NOMO-1 (cell line): ENCODE measurements at regions not wholly inside any gene's neighbourhood (a gene's known extent, or its start where the extent isn't known, plus 50 kb on each side); places are given as distances from the start of the nearest gene placed in this dataset.

ENCODE experiments used
- DNase-seq, 2 experiments: peaks; one replicate each; lab custom pipeline; 2025; ENCODE audit not compliant: unreplicated experiment in 2 of 2; lab: John Stamatoyannopoulos, UW

DNA sequence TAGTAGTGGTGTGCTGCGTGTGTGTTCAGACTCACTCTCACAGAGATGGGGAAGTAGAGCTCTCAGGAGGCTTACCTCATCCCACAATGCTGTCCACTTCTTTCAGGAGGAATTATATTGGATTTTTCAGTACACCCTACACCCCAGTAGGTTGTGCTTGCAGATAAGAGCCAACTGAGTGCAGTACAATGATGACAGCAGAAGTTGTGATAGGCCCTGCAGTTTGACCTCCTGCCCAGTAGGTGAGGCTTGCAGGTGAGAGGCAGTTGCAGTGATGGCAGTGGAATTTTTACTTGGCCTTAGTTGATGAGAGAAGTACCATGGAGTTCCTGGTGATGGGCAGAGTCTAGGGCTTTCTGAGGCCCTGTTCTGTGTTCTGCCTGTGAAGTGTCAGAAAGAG is 657.8 kb downstream of the KCNJ3 start:
- DNase-seq = no peak

DNA sequence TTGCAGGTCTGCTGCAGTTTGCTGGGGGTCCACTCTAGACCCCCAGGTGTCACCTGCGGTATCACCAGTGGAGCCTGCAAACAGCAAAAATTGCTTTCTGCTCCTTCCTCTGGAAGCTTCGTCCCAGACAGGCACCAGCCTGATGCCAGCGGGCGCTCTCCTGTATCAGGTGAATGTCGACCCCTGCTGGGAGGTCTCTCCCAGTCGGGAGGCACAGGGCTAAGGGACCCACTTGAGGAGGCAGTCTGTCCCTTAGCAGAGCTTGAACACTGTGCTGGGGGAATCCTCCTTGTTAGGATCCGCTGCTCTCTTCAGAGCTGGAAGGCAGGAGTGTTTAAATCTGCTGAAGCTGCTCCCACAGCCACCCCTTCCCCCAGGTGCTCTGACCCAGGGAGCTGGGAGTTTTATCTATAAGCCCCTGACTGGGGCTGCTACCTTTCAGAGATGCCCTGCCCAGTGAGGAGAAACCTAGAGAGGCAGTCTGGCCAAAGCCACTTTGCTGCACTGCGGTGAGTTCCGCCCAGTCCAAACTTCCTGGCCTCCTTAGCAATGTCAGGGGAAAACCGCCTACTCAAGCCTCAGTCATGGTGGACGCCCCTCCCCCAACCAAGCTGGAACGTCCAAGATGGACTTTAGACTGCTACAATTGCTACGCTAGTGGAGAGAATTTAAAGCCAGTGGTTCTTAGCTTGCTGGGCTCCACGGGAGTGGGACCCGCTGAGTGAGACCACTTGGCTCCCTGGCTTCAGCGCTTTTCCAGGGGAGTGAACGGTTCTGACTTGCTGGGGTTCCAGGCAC is 652.5 kb downstream of the KCNJ3 start:
- DNase-seq = no peak

DNA sequence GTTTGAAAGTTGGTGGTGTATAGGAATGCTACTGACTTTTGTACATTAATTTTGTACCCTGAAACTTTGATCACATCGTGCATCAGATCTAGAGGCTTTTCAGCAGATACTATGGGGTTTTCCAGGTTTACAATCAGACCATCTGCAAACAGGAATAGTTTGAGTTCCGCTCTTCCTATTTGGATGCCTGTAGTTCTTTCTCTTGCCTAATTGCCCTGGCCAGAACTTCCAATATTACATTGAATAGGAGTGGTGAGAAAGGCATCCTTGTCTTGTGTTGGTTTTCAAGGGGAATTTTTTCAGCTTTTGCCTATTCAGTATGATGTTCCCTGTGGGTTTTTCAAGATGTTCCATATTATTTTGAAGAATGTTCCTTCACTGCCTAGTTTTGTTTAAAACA is 633.5 kb downstream of the KCNJ3 start:
- no peak for DNase-seq

DNA sequence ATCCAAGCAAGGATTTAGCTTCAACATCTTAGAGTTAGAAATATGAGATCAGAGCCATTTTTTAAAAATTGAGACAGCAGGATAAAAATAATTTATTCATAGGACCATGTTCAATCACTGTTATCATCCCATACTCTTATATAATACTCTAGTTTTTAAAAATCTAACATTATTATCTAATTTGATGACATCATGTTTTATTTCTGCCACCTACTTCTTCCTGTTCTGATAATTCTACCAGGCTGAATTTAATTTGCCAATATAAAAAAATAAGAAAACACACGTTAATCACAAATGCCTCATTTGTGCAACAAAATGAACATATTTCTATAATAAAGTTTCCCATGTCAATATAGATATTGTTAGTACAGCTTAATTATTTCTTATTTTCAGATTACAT is 621.7 kb downstream of the KCNJ3 start:
- no peak for DNase-seq

DNA sequence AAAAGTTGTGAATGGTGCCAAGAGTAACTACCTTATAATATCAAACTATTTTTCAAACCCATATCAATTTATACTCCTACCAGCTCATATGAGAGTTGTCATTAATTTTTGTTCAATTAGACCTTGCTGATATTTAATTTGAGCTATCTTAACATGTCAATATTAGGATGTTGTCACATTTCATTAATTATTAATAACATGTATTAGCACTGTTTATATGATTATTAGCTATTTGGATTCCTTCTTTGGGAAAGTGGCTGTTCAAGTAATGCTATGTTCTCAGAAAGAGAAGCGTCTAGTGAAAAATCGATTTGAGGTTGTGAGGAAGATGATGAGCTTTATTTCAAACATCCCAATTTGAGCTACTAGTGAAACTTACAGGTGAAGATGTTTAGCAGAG is 620.2 kb downstream of the KCNJ3 start:
- no peak for DNase-seq

DNA sequence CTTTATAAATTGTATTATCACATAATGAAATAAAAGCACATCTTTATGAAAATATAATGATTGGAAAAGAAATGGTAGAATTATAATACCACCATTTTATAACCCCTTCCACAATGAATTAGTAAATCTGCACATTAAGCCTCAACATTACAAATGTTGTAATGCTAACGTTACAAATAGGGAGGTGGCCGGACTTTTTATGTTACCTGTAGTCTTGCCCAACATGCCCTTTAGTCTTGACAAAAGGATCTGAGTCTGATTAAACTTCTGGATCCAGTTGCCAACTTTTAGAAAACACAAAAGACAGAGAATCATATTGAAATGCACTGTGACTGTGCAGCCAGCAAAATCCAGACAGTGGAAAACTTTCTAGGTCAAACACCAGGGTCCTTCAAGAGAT is 617.3 kb downstream of the KCNJ3 start:
- DNase-seq = no peak

DNA sequence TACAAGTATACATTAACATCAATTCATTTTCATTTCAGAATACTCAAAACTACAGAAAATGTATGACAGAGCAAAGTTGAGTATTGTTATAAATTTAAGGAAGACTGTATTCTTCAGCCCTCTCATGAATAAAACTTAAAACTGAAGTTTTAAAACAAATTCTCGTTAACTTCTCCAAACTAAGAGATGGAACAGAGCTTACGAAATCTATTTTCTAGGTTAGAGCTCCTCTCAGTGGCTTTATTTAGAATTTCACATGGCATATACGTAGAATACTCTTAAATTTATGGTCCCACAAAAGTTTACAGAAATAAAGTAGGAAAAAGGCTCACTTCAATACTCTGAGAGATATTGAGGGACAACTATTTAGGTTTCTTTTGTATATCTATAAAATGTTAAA is 612.1 kb downstream of the KCNJ3 start:
- DNase-seq = peak; percentile 33 to 51

DNA sequence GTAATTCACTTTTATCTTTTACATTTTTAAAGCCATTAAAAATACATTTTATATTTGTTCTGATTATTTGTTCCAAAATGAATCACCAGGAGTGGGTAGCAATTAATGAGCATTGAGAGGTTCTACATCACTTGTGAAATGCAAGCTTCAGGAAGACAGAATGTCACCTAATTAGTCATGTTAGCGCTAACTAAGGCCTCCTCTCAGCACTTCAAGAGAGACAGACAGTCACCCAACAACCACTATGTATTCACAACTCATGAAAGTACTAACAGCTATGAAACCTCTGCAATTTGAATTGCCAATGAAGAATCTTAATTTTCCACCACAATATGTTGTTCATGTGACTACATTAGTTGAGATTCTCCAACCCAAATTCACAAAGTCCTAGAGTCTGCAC is 611.0 kb downstream of the KCNJ3 start:
- DNase-seq = no peak

DNA sequence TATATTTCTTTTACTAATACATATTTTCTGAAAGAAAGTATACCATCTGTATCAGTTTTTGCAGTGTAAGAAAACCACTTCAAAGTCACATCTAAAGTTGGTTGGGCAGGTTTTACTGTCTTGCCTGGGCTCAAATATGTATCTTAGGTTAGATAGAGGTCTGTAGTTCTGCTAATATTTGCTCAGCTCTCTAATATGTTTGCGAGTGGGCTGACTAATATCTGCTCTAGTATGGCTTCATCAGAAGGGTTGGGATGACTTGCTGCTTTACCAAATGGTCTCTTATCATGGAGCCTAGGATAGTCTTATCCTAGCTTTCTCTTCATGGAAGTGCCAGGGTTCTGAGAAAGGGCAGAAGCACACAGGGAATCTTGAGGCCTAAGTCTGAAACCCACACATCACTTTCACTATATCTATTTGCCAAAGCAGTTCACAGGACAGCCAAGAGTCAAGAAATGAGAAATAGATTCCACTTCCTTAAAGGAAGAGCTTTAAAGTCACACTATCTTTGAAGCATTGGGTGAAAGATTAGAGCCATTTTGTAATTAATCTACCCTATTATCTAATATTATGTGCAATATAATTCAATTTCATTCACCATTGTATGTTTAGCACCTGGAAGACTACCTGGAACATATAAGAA is 610.0 kb downstream of the KCNJ3 start:
- no peak for DNase-seq

DNA sequence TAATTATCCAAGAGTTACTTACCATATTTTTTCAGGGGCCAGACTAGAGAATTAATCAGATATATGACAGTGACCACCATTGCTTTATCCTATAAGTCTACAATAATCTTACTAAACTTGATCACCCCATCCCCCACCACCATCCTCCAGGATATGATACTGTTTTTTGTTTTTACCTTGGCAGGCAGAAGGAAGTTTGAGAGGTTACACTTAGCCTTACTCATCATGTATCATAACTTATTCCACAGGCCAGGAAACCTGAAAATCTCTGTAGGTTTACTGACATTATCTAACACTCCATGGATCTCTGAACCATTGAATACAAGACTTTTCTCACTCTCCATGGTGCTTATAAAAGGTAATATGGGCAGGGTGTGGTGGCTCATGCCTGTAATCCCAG is 602.7 kb downstream of the KCNJ3 start:
- DNase-seq = no peak

DNA sequence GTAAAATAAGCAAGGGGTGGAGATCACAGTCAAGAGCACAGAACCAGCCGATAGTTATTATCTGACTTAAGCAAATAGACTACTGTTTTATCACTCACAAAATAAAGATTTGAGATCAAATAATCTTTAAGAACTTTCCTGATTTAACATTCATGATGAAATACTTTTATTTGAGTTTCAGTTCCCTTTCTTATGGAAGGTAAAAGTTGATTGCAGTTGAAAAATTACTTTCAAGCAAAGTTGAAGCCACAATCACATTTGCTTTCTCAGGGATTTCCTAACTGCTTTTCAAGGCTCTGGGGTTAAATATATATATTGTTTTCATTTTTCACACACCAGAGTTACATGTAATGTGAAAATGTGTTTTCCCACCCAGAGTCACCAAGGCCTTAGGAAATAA is 599.5 kb downstream of the KCNJ3 start:
- peak; percentile 3 to 44 for DNase-seq

DNA sequence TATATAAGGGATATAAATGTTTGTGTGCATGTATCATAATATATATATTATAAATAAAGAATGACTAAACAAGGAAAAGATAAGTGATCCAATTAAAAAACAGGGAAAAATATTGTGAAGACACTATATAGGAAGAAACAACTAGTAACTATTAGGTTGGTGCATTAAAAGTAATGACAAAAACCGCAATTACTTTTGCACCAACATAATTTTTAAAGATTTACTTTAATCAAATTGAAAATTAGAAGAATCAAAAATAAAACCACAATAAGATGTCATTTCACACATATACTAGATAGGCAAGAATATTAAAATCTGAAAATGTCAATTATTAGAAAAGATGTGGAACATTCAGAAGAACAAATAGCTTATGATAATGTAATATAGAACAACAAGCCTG is 595.9 kb downstream of the KCNJ3 start:
- DNase-seq = no peak

DNA sequence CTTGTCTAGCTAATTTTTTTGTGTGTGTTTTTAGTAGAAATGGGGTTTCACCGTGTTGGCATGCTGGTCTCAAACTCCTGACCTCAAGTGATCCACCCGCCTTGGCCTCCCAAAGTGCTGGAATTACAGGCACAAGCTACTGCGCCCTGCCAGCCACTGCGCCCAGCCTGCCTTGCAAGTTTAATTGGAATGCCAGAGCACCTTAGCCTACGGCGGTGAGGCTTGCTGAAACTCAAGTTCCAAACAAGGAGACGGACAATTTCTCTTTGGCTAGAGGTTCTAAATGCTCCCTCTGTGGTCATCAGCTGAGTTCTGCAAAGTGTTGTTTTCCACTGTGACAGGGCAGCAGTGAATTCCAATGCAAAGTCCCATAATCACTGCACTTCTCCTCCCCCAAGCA is 583.4 kb downstream of the KCNJ3 start:
- no peak for DNase-seq

DNA sequence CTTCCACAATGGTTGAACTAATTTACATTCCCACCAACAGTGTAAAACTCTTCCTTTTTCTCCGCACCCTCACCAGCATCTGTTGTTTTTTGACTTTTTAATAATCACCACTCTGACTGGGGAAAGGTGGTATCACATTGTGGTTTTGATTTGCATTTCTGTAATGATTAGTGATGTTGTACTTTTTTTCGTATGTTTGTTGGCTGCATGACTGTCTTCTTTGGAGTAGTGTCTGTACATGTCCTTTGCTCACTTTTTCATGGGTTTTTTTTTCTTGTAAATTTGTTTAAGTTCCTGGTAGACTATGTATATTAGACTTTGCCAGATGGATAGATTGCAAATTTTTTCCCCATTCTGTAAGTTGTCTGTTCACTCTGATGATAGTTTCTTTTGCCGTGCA is 574.8 kb downstream of the KCNJ3 start:
- DNase-seq = no peak

DNA sequence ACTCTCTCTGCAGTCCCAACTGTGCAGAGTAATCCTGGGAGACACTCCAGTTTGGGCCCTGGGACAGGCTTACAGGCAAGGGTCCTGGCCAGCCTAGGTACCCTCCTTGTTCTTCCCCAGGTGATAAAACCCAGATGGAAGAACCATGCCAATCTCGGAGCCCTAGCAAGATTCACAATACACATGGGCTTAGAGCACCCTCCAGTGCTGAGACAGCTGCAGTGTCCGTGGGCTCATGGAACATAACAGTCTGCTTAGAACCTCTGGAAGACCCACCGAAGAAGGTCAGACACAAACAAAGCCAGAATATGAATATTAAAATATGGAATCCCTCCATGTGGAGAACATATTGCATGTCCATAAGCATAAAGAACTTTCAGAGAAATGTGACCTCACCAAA is 568.1 kb downstream of the KCNJ3 start:
- no peak for DNase-seq

DNA sequence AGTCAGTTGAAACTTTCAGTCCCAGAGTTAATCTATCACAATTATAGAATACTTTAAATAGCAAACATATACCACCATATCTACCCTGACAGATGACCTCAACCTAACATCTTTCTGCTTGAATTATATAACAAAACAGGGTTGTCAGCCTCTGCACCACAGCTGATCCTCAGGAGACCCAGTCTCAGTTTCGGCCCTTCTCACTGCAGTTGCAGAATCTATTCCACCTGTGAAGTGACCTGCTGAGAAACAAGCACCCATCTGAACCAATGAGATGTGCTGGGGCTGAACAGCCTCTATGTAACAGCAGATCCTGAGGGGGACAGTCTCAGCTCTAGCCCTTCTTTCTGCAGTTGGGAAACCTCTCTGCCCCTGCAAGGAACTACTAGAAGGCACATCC is 567.6 kb downstream of the KCNJ3 start:
- no peak for DNase-seq

DNA sequence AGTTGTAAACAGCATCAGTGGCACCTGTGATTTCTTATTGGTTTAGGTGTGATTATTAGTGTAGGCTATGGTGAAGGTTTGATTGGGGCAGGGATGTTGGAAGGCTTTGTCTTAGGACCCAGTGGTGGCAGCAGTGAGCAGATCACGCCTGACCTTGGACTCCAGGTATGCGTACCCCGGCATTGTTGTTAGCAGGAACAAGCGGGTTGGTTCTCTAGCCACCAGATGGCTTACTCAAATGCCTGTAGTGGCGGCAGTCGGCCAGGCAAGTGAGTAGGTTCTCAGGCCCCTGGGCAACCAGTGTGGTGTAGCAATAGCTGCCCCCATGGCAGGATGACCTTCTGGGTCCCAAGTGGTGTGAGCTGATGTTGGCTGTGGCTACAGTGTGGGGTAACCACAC is 558.3 kb downstream of the KCNJ3 start:
- no peak for DNase-seq

DNA sequence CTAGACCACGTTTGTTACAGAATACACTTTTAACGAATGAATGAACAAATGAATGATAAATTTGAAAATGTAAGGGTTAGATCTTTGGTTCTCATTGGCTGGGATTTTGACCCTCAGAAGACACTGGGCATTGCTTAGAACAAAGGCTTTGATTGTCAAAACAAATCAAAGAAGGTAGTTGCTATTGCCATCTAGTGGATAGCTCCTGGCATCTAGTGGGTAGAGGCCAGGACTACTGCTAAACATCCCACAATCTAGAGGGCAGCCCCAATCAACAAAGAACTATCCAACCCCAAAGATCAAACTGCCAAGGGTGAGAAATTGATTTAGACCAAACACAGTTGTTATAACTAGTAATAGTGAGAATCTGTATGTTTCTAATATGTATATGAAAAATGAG is 552.3 kb downstream of the KCNJ3 start:
- no peak for DNase-seq

DNA sequence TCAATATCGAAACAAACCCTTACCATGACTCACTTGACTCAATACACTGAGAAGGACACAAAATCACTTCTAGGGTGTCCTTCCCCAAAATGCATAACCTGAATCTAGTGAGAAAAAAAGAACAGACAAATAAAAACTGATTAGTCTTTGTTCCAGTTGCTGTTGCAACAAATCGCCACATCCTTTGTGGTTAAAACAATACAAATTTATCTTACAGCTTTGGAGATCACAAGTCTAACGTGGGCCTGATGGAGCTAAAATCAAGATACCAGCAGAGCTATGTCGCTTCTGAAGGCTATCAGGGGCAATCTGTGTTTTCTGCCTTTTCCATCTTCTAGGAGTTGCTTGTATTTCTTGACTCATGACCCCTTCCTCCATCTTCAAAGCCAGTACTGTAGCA is 541.7 kb downstream of the KCNJ3 start:
- no peak for DNase-seq

DNA sequence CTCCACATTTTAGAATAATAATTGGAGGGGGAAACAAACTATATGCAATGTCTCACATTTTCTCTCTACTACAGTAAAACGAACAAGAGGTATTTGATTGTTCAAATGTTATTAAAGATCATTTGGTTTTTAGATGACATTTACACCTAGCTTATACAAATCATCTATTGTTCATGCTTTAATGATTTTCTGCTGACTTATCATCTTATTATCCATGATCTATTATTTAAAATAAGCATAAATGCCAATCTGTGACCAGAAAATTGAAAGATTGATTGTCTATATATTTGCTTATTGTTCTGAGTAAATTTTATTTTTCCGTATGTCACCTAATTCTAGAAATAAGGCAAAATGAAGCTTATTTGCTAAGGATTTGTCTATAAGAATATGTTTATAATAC is 537.2 kb downstream of the KCNJ3 start:
- DNase-seq = no peak

DNA sequence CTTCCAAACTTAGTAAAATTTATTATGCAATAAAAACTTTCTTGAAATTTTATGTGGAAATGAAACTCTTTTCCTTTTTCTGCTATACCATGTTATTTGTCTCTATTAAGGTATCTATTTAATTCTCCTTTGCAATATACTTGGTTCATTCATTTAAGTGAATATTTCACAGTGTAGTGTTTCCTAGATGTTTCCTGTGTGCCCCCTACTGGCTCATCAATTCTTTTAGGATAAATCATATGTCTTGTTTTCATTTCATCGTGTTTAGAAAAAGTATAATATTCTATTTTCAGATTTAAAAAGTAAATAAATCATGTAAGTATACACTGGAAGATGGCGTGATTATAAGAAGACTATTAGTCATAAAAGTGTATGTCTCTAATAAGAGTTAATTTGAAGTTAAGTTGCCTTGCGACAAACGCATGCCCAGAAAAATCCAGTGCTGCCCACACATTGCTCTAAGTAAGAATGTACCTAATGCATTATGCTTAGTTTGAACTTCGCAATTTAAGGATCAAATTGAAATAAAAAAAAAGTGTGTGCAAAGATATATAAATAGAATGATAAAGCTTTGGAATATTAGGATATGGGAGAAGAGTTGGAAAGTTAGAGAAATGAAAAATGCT is 525.4 kb downstream of the KCNJ3 start:
- no peak for DNase-seq

DNA sequence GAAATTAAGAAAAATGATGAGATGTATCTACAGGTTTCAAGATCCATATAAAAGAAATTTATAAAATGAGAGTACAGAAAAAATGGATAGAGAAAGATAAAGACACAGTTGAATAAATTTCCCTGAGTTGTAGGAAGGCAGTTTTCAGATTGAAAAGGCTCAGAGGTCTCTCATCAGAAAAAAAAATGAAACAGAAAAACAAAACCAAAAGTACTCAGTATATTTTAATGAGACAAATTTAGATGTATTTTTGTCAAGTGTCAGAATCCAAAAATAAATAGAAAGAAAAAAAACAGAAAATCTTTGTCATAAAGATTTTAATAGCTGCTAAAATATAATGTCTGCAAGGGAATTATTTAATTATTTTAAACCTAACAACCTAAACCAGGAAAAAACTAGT is 520.5 kb downstream of the KCNJ3 start:
- no peak for DNase-seq
